MM.1S (cell line): ENCODE measurements at regions not wholly inside any gene's neighbourhood (a gene's known extent, or its start where the extent isn't known, plus 50 kb on each side); places are given as distances from the start of the nearest gene placed in this dataset.

Experiments
- DNase-seq: peaks from one replicate; pipeline ENCODE4 v3.0.0-alpha.2; 2015
- H2AFZ ChIP-seq: fragments of 300-600 bp; sonication (generic); 2 replicates; pipeline ENCODE4 v1.6.0; 2016; ENCODE audit warnings: antibody characterized with exemption, low read length
- H3F3A ChIP-seq: fragments of 300-600 bp; sonication (generic); 2 replicates; pipeline ENCODE4 v1.6.1; 2016; ENCODE audit warnings: mild to moderate bottlenecking, antibody characterized with exemption, low read length, moderate library complexity, mixed read lengths; ENCODE audit not compliant: insufficient read depth
- H3K27ac ChIP-seq: fragments of 300-600 bp; sonication (generic); 2 replicates; pipeline ENCODE4 v1.5.1; 2016; ENCODE audit warnings: mild to moderate bottlenecking, low read length
- H3K27me3 ChIP-seq: fragments of 300-600 bp; sonication (generic); replicated peaks from 2 replicates; pipeline ENCODE4 v1.6.0; 2016; ENCODE audit warnings: low read length; ENCODE audit not compliant: insufficient read depth
- H3K36me3 ChIP-seq: fragments of 300-600 bp; sonication (generic); replicated peaks from 2 replicates; pipeline ENCODE4 v1.6.1; 2016; ENCODE audit warnings: mild to moderate bottlenecking, low read length, mixed read lengths; ENCODE audit not compliant: insufficient read depth
- H3K4me1 ChIP-seq: fragments of 300-600 bp; sonication (generic); 2 replicates; pipeline ENCODE4 v1.6.1; 2016; ENCODE audit warnings: low read length, mixed read lengths
- H3K4me2 ChIP-seq: fragments of 300-600 bp; sonication (generic); 2 replicates; pipeline ENCODE4 v1.6.0; 2016; ENCODE audit warnings: low read depth, low read length
- H3K4me3 ChIP-seq: fragments of 300-600 bp; sonication (generic); 2 replicates; pipeline ENCODE4 v1.5.1; 2016; ENCODE audit warnings: low read length, mixed read lengths
- H3K79me2 ChIP-seq: fragments of 300-600 bp; sonication (generic); 2 replicates; pipeline ENCODE4 v1.6.1; 2016; ENCODE audit warnings: mixed run types, low read length, mixed read lengths
- H3K9ac ChIP-seq: fragments of 300-600 bp; sonication (generic); 2 replicates; pipeline ENCODE4 v1.6.1; 2016; ENCODE audit warnings: low read length, mixed read lengths
- H3K9me2 ChIP-seq: fragments of 300-600 bp; sonication (generic); replicated peaks from 2 replicates; pipeline ENCODE4 v1.6.1; 2016; ENCODE audit warnings: mild to moderate bottlenecking, low read length, mixed read lengths; ENCODE audit not compliant: insufficient read depth
- H3K9me3 ChIP-seq: fragments of 300-600 bp; sonication (generic); replicated peaks from 2 replicates; pipeline ENCODE4 v1.6.1; 2016; ENCODE audit warnings: mild to moderate bottlenecking, low read length, mixed read lengths; ENCODE audit not compliant: insufficient read depth
- H4K20me1 ChIP-seq: fragments of 300-600 bp; sonication (generic); 2 replicates; pipeline ENCODE4 v1.6.1; 2016; ENCODE audit warnings: mild to moderate bottlenecking, low read length, moderate library complexity, mixed read lengths; ENCODE audit not compliant: insufficient read depth
- EZH2 ChIP-seq: fragments of 300-600 bp; sonication (generic); optimal IDR thresholded peaks from 2 replicates; pipeline ENCODE3; 2017; ENCODE audit warnings: low read depth, mild to moderate bottlenecking, antibody characterized with exemption, low read length, mixed read lengths
- EZH2phosphoT487 ChIP-seq: fragments of 300-600 bp; sonication (generic); IDR thresholded peaks from 2 replicates; pipeline ENCODE4 v1.6.1; 2018; ENCODE audit warnings: antibody characterized with exemption, low read length
- TF ChIP-seq, protein P1 (sequence below): fragments of 300-600 bp; sonication (generic); IDR thresholded peaks from 2 replicates; pipeline ENCODE4 v1.5.1; 2016; ENCODE audit warnings: antibody characterized with exemption, low read length, mixed read lengths

DNA sequence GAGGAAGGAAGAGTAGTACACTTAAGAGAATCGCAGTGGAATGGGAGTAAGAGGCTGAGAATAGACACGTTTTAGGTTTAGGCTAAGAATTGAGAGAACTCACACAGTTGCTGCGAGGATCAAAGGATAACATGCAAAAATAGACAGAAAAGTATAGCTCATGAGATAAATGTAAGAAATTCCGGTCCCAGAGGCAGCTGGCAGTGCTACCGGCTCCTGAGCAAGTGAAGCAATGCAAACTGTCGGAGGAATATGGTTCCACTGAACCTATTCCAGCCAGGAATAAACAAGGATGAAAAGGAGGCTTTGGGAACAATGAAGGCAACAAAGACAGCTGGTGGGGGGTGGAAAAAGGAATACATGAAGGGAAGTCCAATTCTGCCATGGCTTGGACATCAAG is 191.8 kb downstream of the QDPR start:
- H3K9me3 ChIP-seq = no peaks in the 10 kb centered on the region
- H3K27ac ChIP-seq = no peak overlapping the region
- TF ChIP-seq, protein P1, sequence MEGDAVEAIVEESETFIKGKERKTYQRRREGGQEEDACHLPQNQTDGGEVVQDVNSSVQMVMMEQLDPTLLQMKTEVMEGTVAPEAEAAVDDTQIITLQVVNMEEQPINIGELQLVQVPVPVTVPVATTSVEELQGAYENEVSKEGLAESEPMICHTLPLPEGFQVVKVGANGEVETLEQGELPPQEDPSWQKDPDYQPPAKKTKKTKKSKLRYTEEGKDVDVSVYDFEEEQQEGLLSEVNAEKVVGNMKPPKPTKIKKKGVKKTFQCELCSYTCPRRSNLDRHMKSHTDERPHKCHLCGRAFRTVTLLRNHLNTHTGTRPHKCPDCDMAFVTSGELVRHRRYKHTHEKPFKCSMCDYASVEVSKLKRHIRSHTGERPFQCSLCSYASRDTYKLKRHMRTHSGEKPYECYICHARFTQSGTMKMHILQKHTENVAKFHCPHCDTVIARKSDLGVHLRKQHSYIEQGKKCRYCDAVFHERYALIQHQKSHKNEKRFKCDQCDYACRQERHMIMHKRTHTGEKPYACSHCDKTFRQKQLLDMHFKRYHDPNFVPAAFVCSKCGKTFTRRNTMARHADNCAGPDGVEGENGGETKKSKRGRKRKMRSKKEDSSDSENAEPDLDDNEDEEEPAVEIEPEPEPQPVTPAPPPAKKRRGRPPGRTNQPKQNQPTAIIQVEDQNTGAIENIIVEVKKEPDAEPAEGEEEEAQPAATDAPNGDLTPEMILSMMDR = no peak
- TF ChIP-seq EZH2 (no peak), EZH2phosphoT487 (no peak)
- H3K9ac ChIP-seq = no peak overlapping the region
- H3K4me3 ChIP-seq = no peak overlapping the region
- no peaks in the 10 kb centered on the region for H3K9me2 ChIP-seq
- no peaks in the 10 kb centered on the region for H3K4me1 ChIP-seq
- H3K4me2 ChIP-seq = no peak overlapping the region
- H2AFZ ChIP-seq = no peak overlapping the region
- H3K27me3 ChIP-seq = no peaks in the 10 kb centered on the region
- H4K20me1 ChIP-seq = no peaks in the 10 kb centered on the region
- no peaks in the 10 kb centered on the region for H3F3A ChIP-seq
- H3K79me2 ChIP-seq = no peaks in the 10 kb centered on the region
- H3K36me3 ChIP-seq = no peaks in the 10 kb centered on the region
- DNase-seq = no peak

DNA sequence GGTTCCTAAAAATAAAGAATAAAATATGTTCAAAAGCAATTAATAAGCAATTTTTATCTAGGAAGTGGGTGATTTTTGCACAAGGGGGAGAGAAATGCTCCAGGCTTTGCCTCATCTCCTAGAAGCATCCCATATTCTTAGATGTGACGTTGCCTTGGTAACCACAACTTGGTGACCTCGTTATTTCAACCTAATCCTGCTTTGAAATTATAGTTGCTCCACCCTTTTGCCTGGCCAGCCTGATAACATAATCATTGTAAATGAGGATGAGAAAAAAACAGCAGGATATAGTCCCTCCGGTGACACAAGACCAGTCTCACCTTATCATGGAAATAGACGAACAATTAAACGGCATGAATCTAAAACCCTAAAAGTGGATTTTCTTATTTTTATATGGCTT is 194.4 kb downstream of the QDPR start:
- Histone ChIP-seq H3K4me1 (no peaks in the 10 kb centered on the region), H3K27me3 (no peaks in the 10 kb centered on the region), H3K79me2 (no peaks in the 10 kb centered on the region), H3K9ac (no peak overlapping the region), H3K9me2 (no peaks in the 10 kb centered on the region), H4K20me1 (no peaks in the 10 kb centered on the region), H2AFZ (no peak overlapping the region), H3K4me2 (no peak overlapping the region), H3F3A (no peaks in the 10 kb centered on the region), H3K9me3 (no peaks in the 10 kb centered on the region), H3K27ac (no peak overlapping the region), H3K4me3 (no peak overlapping the region), H3K36me3 (no peaks in the 10 kb centered on the region)
- DNase-seq = no peak
- TF ChIP-seq EZH2 (no peak), EZH2phosphoT487 (no peak)
- TF ChIP-seq, protein P1 = no peak

DNA sequence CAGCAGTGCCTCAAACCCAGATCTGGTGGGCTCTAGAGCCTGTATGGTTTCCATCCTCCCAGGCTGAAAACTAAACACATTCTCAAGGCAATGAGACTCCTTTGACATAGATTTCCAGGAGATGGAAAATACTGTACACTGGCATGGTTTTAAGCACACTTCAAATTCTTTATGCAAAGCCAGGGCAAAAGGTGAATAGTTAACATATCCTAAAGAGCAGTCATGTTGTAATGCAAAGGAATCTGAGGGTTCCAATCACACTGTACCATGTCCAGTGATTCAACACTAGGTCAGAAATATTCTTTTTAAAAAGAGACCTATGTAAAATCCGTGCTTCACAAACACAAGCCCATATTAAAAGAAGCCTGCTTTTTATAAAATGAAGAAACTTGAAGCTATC is 195.3 kb downstream of the QDPR start:
- Histone ChIP-seq H3K4me2 (no peak overlapping the region), H3K9ac (no peak overlapping the region), H3K27me3 (no peaks in the 10 kb centered on the region), H3K27ac (no peak overlapping the region), H3K9me3 (no peaks in the 10 kb centered on the region), H3K79me2 (no peaks in the 10 kb centered on the region), H4K20me1 (no peaks in the 10 kb centered on the region), H3K4me1 (no peaks in the 10 kb centered on the region), H3K36me3 (no peaks in the 10 kb centered on the region), H3F3A (no peaks in the 10 kb centered on the region), H2AFZ (no peak overlapping the region), H3K4me3 (no peak overlapping the region), H3K9me2 (no peaks in the 10 kb centered on the region)
- no peak for DNase-seq
- TF ChIP-seq EZH2 (no peak), EZH2phosphoT487 (no peak)
- TF ChIP-seq, protein P1 = no peak

DNA sequence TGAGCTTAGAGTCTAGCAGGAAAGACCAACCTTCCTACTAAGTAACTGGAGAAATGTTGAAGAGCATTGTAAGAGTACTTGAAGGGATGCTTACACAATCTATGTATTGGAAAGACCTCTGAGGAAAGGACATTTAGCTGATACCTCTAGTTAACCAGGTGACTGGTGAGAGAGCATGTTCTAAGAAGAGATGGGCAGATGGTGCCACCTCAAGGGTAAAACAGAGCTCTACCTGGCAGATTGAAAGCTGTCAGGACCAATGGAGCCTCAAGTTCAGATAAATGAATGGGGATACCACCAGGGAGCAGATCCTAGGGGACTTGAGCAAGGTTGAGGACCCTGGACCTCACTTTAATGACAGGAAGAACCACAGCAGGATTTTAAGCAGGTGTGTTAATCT is 196.4 kb downstream of the QDPR start:
- Histone ChIP-seq H3K9me3 (no peaks in the 10 kb centered on the region), H3K27ac (no peak overlapping the region), H3K4me1 (peaks cover 4% of the 10 kb centered on the region; the same call in 1 of the 2 replicates), H3K4me3 (no peak overlapping the region), H3K36me3 (no peaks in the 10 kb centered on the region), H3F3A (peaks cover 3% of the 10 kb centered on the region; the same call in 1 of the 2 replicates), H3K9ac (no peak overlapping the region), H3K79me2 (no peaks in the 10 kb centered on the region), H3K9me2 (no peaks in the 10 kb centered on the region), H3K4me2 (no peak overlapping the region), H4K20me1 (no peaks in the 10 kb centered on the region), H2AFZ (no peak overlapping the region), H3K27me3 (no peaks in the 10 kb centered on the region)
- TF ChIP-seq EZH2 (no peak), EZH2phosphoT487 (no peak)
- TF ChIP-seq, protein P1 = peak; percentile 25
- DNase-seq = no peak
